B cell (primary cell): ENCODE measurements at regions not wholly inside any gene's neighbourhood (a gene's known extent, or its start where the extent isn't known, plus 50 kb on each side); places are given as distances from the start of the nearest gene placed in this dataset.

Experiments used
- ATAC-seq: fragments of 200-7000 bp; cut with Tn5 transposase; one replicate; pipeline ENCODE4 v1.10.0; 2021; ENCODE audit warnings: low read depth, mild to moderate bottlenecking, moderate number of reproducible peaks, moderate library complexity
- CTCF ChIA-PET: fragments of 350-600 bp; sonication (Branson Sonifier 250); formaldehyde crosslinking; loops from one replicate; lab custom pipeline; 2021; ENCODE audit warnings: antibody characterized with exemption, inconsistent platforms; lab: Charles Lee
- POLR2A ChIA-PET: fragments of 350-600 bp; sonication (Branson Sonifier 250); formaldehyde crosslinking; loops from one replicate; lab custom pipeline; 2021; ENCODE audit warnings: antibody characterized with exemption; lab: Charles Lee
- DNase-seq: peaks from one replicate; pipeline ENCODE4 v3.0.0; 2013
- H2AFZ ChIP-seq: 2 replicates; pipeline ENCODE4 v1.6.1; 2012; ENCODE audit warnings: mild to moderate bottlenecking, low read depth, low read length; ENCODE audit not compliant: insufficient read depth, poor library complexity, severe bottlenecking
- H3K27ac ChIP-seq, 2 donors: 1 replicate in 1 of 2; 2 replicates in 1 of 2; pipeline ENCODE4 v1.5.1; 2012 to 2013; ENCODE audit warnings: low read length in 2 of 2, mild to moderate bottlenecking in 2 of 2, moderate library complexity in 1 of 2
- H3K27me3 ChIP-seq, 4 experiments: fragments of 200-600 bp in 1 of 4; sonication (generic) in 1 of 4; replicated peaks in 1 of 4; 1 replicate in 2 of 4; 2 replicates in 2 of 4; pipeline versions ENCODE4 v1.6.1 to v1.7.0; 2013 to 2016; ENCODE audit warnings: low read length in 3 of 4, mild to moderate bottlenecking in 2 of 4, mixed read lengths in 1 of 4, moderate library complexity in 1 of 4; ENCODE audit not compliant: insufficient read depth in 4 of 4, control insufficient read depth in 3 of 4; ENCODE audit errors: control extremely low read depth in 1 of 4
- H3K36me3 ChIP-seq, 2 experiments: replicated peaks in 1 of 2; 1 replicate in 1 of 2; 2 replicates in 1 of 2; pipeline versions ENCODE4 v1.6.1 to v1.7.1; 2013; ENCODE audit warnings: low read length in 1 of 2; ENCODE audit not compliant: insufficient read depth in 2 of 2, control insufficient read depth in 1 of 2; ENCODE audit errors: control extremely low read depth in 1 of 2, extremely low read depth in 1 of 2
- H3K4me1 ChIP-seq, 2 donors: fragments of 200-600 bp in 1 of 2; sonication (generic) in 1 of 2; 1 replicate in 1 of 2; 2 replicates in 1 of 2; pipeline versions ENCODE4 v1.5.1 to v1.6.1; 2013 to 2017; ENCODE audit warnings: low read length in 2 of 2; ENCODE audit not compliant: control insufficient read depth in 2 of 2, insufficient read depth in 2 of 2
- H3K4me2 ChIP-seq: replicated peaks from 2 replicates; pipeline ENCODE3; 2012; ENCODE audit warnings: mild to moderate bottlenecking, low read depth, low read length; ENCODE audit not compliant: poor library complexity, severe bottlenecking
- H3K4me3 ChIP-seq, 5 experiments: fragments of 200-600 bp in 1 of 5; sonication (generic) in 1 of 5; 1 replicate in 3 of 5; 2 replicates in 2 of 5; pipeline versions ENCODE4 v1.5.1 to v1.7.0; 2011 to 2016; ENCODE audit warnings: low read length in 4 of 5, mild to moderate bottlenecking in 4 of 5, low read depth in 2 of 5, control low read depth in 1 of 5, moderate library complexity in 1 of 5; ENCODE audit not compliant: insufficient read depth in 1 of 5; ENCODE audit errors: control extremely low read depth in 1 of 5, extremely low read depth in 1 of 5
- H3K79me2 ChIP-seq: fragments of 200-600 bp; sonication (generic); one replicate; pipeline ENCODE4 v1.6.0; 2016; ENCODE audit warnings: low read length; ENCODE audit not compliant: control insufficient read depth, insufficient read depth
- H3K9ac ChIP-seq: fragments of 200-600 bp; sonication (generic); 2 replicates; pipeline ENCODE4 v1.6.1; 2017; ENCODE audit warnings: mild to moderate bottlenecking, low read length, moderate library complexity
- H3K9me3 ChIP-seq, 3 donors: one replicate each; pipeline versions ENCODE4 v1.6.1 to v1.7.1; 2013; ENCODE audit warnings: low read length in 2 of 3; ENCODE audit not compliant: control insufficient read depth in 2 of 3, insufficient read depth in 1 of 3; ENCODE audit errors: control extremely low read depth in 1 of 3
- H4K20me1 ChIP-seq: 2 replicates; pipeline ENCODE4 v1.6.0; 2012; ENCODE audit warnings: mild to moderate bottlenecking, low read length; ENCODE audit not compliant: insufficient read depth, control insufficient read depth, poor library complexity, severe bottlenecking
- H3K27ac Mint-ChIP-seq: one replicate; pipeline ENCODE4 v1.8.0; 2021; ENCODE audit warnings: mixed read lengths
- H3K27me3 Mint-ChIP-seq: one replicate; pipeline ENCODE4 v1.8.0; 2021; ENCODE audit warnings: mixed read lengths
- H3K4me1 Mint-ChIP-seq: one replicate; pipeline ENCODE4 v1.8.0; 2021; ENCODE audit warnings: mixed read lengths
- H3K4me3 Mint-ChIP-seq: one replicate; pipeline ENCODE4 v1.8.0; 2021; ENCODE audit warnings: mixed read lengths
- H3K9me3 Mint-ChIP-seq: one replicate; pipeline ENCODE4 v1.8.0; 2022; ENCODE audit warnings: mixed read lengths; ENCODE audit not compliant: insufficient read depth
- EZH2 ChIP-seq: IDR thresholded peaks from 2 replicates; pipeline ENCODE4 v1.6.1; 2012; ENCODE audit warnings: borderline replicate concordance, low read depth, mild to moderate bottlenecking, moderate library complexity, low read length; ENCODE audit not compliant: insufficient read depth, poor library complexity, severe bottlenecking
- WGBS: methylation state at CpG from one replicate; pipeline ENCODE4 v1.1.5; 2013; ENCODE audit warnings: missing lambda C conversion rate; ENCODE audit not compliant: insufficient coverage; 5-methylcytosine and 5-hydroxymethylcytosine counted together
- intact Hi-C: fragments of 100-400 bp; cut with micrococcal nuclease; formaldehyde crosslinking; loops from one replicate; pipeline ENCODE4 v1.10.0; 2022
- TF ChIP-seq, protein P1 (sequence below): fragments of 200-600 bp; IDR thresholded peaks from one replicate; pipeline ENCODE4 v1.8.0; 2022; ENCODE audit warnings: antibody characterized with exemption, mild to moderate bottlenecking

DNA sequence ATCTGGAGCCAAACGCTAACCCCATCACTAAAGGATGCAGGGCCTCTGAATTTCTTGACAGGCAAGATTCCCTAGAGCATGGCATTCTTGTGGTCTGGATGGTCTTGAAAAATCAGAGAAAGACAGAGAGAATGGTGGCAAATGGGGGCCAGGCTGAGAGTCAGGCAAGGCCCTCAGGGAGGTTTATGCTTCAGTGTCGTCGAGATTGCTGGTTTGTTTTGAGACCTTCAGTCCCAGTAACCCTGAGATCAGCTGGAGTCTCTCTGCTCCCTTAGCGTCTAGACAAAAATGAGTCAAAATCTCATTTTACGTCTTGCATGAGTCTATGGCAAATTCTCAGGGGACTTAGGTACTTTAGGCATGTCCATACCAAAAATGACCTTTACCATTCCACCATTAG is 539.3 kb downstream of the SOX6 start:
- H3K27me3 ChIP-seq, result no peaks in the 10 kb centered on the region
- no peak overlapping the region for H3K4me2 ChIP-seq
- no peak overlapping the region for H3K4me3 Mint-ChIP-seq
- H3K27me3 Mint-ChIP-seq, result peaks cover 8% of the 10 kb centered on the region
- ChIA-PET CTCF (no interaction called here), POLR2A (no interaction called here)
- no peaks in the 10 kb centered on the region for H3K79me2 ChIP-seq
- H3K4me1 ChIP-seq, result no peaks in the 10 kb centered on the region
- no peak for DNase-seq
- H3K9ac ChIP-seq, result no peak overlapping the region
- TF ChIP-seq, protein P1, sequence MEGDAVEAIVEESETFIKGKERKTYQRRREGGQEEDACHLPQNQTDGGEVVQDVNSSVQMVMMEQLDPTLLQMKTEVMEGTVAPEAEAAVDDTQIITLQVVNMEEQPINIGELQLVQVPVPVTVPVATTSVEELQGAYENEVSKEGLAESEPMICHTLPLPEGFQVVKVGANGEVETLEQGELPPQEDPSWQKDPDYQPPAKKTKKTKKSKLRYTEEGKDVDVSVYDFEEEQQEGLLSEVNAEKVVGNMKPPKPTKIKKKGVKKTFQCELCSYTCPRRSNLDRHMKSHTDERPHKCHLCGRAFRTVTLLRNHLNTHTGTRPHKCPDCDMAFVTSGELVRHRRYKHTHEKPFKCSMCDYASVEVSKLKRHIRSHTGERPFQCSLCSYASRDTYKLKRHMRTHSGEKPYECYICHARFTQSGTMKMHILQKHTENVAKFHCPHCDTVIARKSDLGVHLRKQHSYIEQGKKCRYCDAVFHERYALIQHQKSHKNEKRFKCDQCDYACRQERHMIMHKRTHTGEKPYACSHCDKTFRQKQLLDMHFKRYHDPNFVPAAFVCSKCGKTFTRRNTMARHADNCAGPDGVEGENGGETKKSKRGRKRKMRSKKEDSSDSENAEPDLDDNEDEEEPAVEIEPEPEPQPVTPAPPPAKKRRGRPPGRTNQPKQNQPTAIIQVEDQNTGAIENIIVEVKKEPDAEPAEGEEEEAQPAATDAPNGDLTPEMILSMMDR, result no peak
- TF ChIP-seq EZH2, result no peak
- H3K27ac Mint-ChIP-seq, result no peak overlapping the region
- intact Hi-C loops, result no loop called here
- H3K36me3 ChIP-seq, result no peaks in the 10 kb centered on the region
- no peaks in the 10 kb centered on the region for H3K9me3 Mint-ChIP-seq
- ATAC-seq, result no peak
- H3K4me3 ChIP-seq, result no peak overlapping the region
- no peaks in the 10 kb centered on the region for H4K20me1 ChIP-seq
- H3K9me3 ChIP-seq, result peaks cover 0 to 3% (median 0%) of the 10 kb centered on the region in 3 donors
- H3K27ac ChIP-seq, result no peak overlapping the region
- H2AFZ ChIP-seq, result no peak overlapping the region
- WGBS, result 85% methylated on average over 5 of the region's 5 CpGs
- no peaks in the 10 kb centered on the region for H3K4me1 Mint-ChIP-seq

DNA sequence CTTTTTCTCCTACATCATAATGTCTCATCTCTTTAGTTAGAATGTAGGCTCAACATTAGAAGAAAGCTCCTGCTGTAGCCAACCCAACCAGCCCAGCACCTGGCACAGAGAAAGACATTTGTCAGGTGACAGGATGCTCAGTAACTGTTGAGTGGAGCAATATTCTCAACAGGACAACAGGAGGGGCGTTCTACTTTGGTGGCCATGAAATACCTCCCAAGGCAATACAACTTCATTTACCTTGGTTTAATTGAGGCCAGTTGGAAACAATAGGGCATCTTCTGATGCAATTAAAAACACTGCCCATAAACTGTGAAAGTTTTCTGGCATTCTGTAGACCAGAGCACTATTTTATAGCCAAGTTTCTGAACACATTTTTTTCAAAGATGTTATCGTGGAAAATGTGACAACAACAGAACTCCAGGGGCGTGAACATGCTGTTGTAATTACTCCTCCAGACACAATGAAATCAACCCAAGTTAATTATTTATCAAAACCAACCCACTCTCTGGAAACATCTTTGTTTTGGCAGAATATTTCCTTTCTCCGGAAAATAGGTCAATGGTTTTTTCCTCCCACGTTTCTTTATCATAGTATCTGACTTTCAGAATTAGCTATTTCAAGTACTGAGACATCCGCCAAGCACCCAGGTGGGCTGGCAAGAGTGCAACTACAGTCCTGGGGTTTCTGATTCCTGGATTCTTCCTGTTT is 538.1 kb downstream of the SOX6 start:
- H3K9ac ChIP-seq, result no peak overlapping the region
- no peaks in the 10 kb centered on the region for H3K27me3 ChIP-seq
- H3K4me3 ChIP-seq, result no peak overlapping the region
- no peak for ATAC-seq
- no peak overlapping the region for H3K27ac Mint-ChIP-seq
- no peak for TF ChIP-seq EZH2
- TF ChIP-seq, protein P1, result no peak
- no peaks in the 10 kb centered on the region for H3K4me1 ChIP-seq
- no peaks in the 10 kb centered on the region for H3K4me1 Mint-ChIP-seq
- H2AFZ ChIP-seq, result no peak overlapping the region
- H3K9me3 ChIP-seq, result peaks cover 0 to 3% (median 0%) of the 10 kb centered on the region in 3 donors
- H3K27me3 Mint-ChIP-seq, result peaks cover 8% of the 10 kb centered on the region
- no peak overlapping the region for H3K4me2 ChIP-seq
- no peaks in the 10 kb centered on the region for H3K36me3 ChIP-seq
- CTCF ChIA-PET, result no interaction called here
- H3K4me3 Mint-ChIP-seq, result no peak overlapping the region
- 20% methylated on average over 5 of the region's 6 CpGs for whole genome bisulfite sequencing
- H3K9me3 Mint-ChIP-seq, result no peaks in the 10 kb centered on the region
- H3K27ac ChIP-seq, result no peak overlapping the region
- intact Hi-C loops, result no loop called here
- H3K79me2 ChIP-seq, result no peaks in the 10 kb centered on the region
- no peak for DNase-seq
- POLR2A ChIA-PET, result no interaction called here
- H4K20me1 ChIP-seq, result no peaks in the 10 kb centered on the region
